HEK293 (cell line): ENCODE measurements at regions not wholly inside any gene's neighbourhood (a gene's known extent, or its start where the extent isn't known, plus 50 kb on each side); places are given as distances from the start of the nearest gene placed in this dataset.

Experiments
- CTCF ChIA-PET: fragments of 350-600 bp; formaldehyde crosslinking; extraction: SDS; loops from one replicate; lab custom pipeline; 2021; ENCODE audit warnings: antibody characterized with exemption; lab: Yijun Ruan, JAX
- POLR2A ChIA-PET: fragments of 300-600 bp; formaldehyde crosslinking; extraction: SDS; loops from one replicate; lab custom pipeline; 2020; ENCODE audit warnings: antibody characterized with exemption, inconsistent platforms; lab: Yijun Ruan, JAX
- H3K27ac ChIP-seq: fragments of 200-500 bp; sonication (Bioruptor generic); 2 replicates; pipeline ENCODE4 v1.5.1; 2014; ENCODE audit warnings: low read depth, low read length, control low read depth, inconsistent platforms; ENCODE audit errors: extremely low read depth
- H3K36me3 ChIP-seq, 2 experiments: fragments of 200-500 bp in 1 of 2; sonication (Bioruptor generic) in 1 of 2; 1 replicate in 1 of 2; 2 replicates in 1 of 2; pipeline ENCODE4 v1.5.1; 2014 to 2017; ENCODE audit warnings: inconsistent platforms in 2 of 2, low read length in 2 of 2; ENCODE audit not compliant: control insufficient read depth in 2 of 2, insufficient read depth in 1 of 2
- H3K4me1 ChIP-seq: fragments of 200-500 bp; sonication (Bioruptor generic); 2 replicates; pipeline ENCODE4 v1.5.1; 2014; ENCODE audit warnings: mild to moderate bottlenecking, low read length, inconsistent platforms; ENCODE audit not compliant: control insufficient read depth, insufficient read depth
- H3K4me3 ChIP-seq: 2 replicates; pipeline ENCODE4 v1.5.1; 2011; ENCODE audit warnings: low read depth, mild to moderate bottlenecking, control low read depth, low read length, moderate library complexity
- H3K9me3 ChIP-seq: fragments of 200-500 bp; sonication (Bioruptor generic); 2 replicates; pipeline ENCODE4 v1.5.1; 2014; ENCODE audit warnings: low read depth, low read length, inconsistent platforms; ENCODE audit not compliant: control insufficient read depth, insufficient read depth
- HOXC10 ChIP-seq: sonication (generic); formaldehyde crosslinking; IDR thresholded peaks from 2 replicates; pipeline ENCODE4 v1.8.1; 2023; ENCODE audit warnings: mild to moderate bottlenecking, missing genetic modification reagents
- KLF10 ChIP-seq: fragments of 450-650 bp; IDR thresholded peaks from 2 replicates; pipeline ENCODE4 v1.5.1; 2018; ENCODE audit warnings: missing biosample characterization, mild to moderate bottlenecking, missing genetic modification characterization
- KLF17 ChIP-seq: fragments of 450-650 bp; formaldehyde crosslinking; IDR thresholded peaks from 2 replicates; pipeline ENCODE4 v1.5.1; 2016; ENCODE audit warnings: missing biosample characterization, missing genetic modification characterization
- KLF9 ChIP-seq: fragments of 450-650 bp; formaldehyde crosslinking; IDR thresholded peaks from 2 replicates; pipeline ENCODE4 v1.5.1; 2016; ENCODE audit warnings: missing biosample characterization, missing genetic modification characterization, low read depth
- MYNN ChIP-seq: fragments of 450-650 bp; formaldehyde crosslinking; IDR thresholded peaks from 2 replicates; pipeline ENCODE4 v1.5.1; 2016; ENCODE audit warnings: missing biosample characterization, missing genetic modification characterization, borderline replicate concordance
- SALL2 ChIP-seq: fragments of 450-650 bp; formaldehyde crosslinking; IDR thresholded peaks from 2 replicates; pipeline ENCODE4 v1.5.0; 2017; ENCODE audit warnings: missing biosample characterization, mild to moderate bottlenecking, missing genetic modification characterization, borderline replicate concordance
- SETDB1 ChIP-seq: IDR thresholded peaks from one replicate; pipeline ENCODE4 v1.6.1; 2017; ENCODE audit warnings: mild to moderate bottlenecking, low read length, moderate library complexity, mixed read lengths; ENCODE audit not compliant: insufficient read length
- ZBTB11 ChIP-seq: fragments of 450-650 bp; formaldehyde crosslinking; conservative IDR thresholded peaks from 2 replicates; pipeline ENCODE4 v1.5.1; 2016; ENCODE audit warnings: low read depth, missing biosample characterization, missing genetic modification characterization
- ZBTB17 ChIP-seq: fragments of 450-650 bp; formaldehyde crosslinking; IDR thresholded peaks from 2 replicates; pipeline ENCODE4 v1.5.1; 2016; ENCODE audit warnings: missing biosample characterization, missing genetic modification characterization
- ZFHX2 ChIP-seq: fragments of 450-650 bp; formaldehyde crosslinking; conservative IDR thresholded peaks from 2 replicates; pipeline ENCODE4 v1.5.1; 2016; ENCODE audit warnings: missing biosample characterization, missing genetic modification characterization
- ZNF148 ChIP-seq: fragments of 450-650 bp; formaldehyde crosslinking; IDR thresholded peaks from 2 replicates; pipeline ENCODE4 v1.5.0; 2017; ENCODE audit warnings: missing biosample characterization, missing genetic modification characterization, borderline replicate concordance
- ZNF169 ChIP-seq: fragments of 450-650 bp; formaldehyde crosslinking; IDR thresholded peaks from 2 replicates; pipeline ENCODE4 v1.5.1; 2016; ENCODE audit warnings: missing biosample characterization, missing genetic modification characterization
- ZNF266 ChIP-seq: fragments of 450-650 bp; formaldehyde crosslinking; IDR thresholded peaks from 2 replicates; pipeline ENCODE4 v1.5.1; 2016; ENCODE audit warnings: missing biosample characterization, missing genetic modification characterization, low read depth
- ZNF394 ChIP-seq: fragments of 450-650 bp; formaldehyde crosslinking; IDR thresholded peaks from 2 replicates; pipeline ENCODE4 v1.5.1; 2016; ENCODE audit warnings: missing biosample characterization, missing genetic modification characterization, mild to moderate bottlenecking, moderate library complexity, borderline replicate concordance
- ZNF404 ChIP-seq: fragments of 450-650 bp; formaldehyde crosslinking; IDR thresholded peaks from 2 replicates; pipeline ENCODE4 v1.5.1; 2017; ENCODE audit warnings: missing biosample characterization, missing genetic modification characterization
- ZNF585B ChIP-seq: fragments of 450-650 bp; formaldehyde crosslinking; IDR thresholded peaks from 2 replicates; pipeline ENCODE4 v1.5.1; 2016; ENCODE audit warnings: missing biosample characterization, missing genetic modification characterization
- ZNF610 ChIP-seq: fragments of 450-650 bp; formaldehyde crosslinking; IDR thresholded peaks from 2 replicates; pipeline ENCODE4 v1.5.1; 2016; ENCODE audit warnings: missing biosample characterization, missing genetic modification characterization, borderline replicate concordance
- ZNF621 ChIP-seq: fragments of 450-650 bp; formaldehyde crosslinking; IDR thresholded peaks from 2 replicates; pipeline ENCODE4 v1.5.1; 2017; ENCODE audit warnings: missing biosample characterization, missing genetic modification characterization
- ZNF624 ChIP-seq: fragments of 450-650 bp; formaldehyde crosslinking; IDR thresholded peaks from 2 replicates; pipeline ENCODE4 v1.5.1; 2017; ENCODE audit warnings: missing biosample characterization, missing genetic modification characterization
- ZNF639 ChIP-seq: fragments of 450-650 bp; formaldehyde crosslinking; IDR thresholded peaks from 2 replicates; pipeline ENCODE4 v1.5.1; 2016; ENCODE audit warnings: missing biosample characterization, missing genetic modification characterization
- ZNF645 ChIP-seq: fragments of 450-650 bp; formaldehyde crosslinking; IDR thresholded peaks from 2 replicates; pipeline ENCODE4; 2016; ENCODE audit warnings: missing biosample characterization, missing genetic modification characterization
- ZNF660 ChIP-seq: fragments of 450-650 bp; IDR thresholded peaks from 2 replicates; pipeline ENCODE4 v1.5.1; 2018; ENCODE audit warnings: missing biosample characterization, mild to moderate bottlenecking, missing genetic modification characterization
- ZNF670 ChIP-seq: fragments of 450-650 bp; formaldehyde crosslinking; IDR thresholded peaks from 2 replicates; pipeline ENCODE4 v1.5.1; 2016; ENCODE audit warnings: missing biosample characterization, missing genetic modification characterization, low read depth
- ZNF677 ChIP-seq: fragments of 450-650 bp; IDR thresholded peaks from 2 replicates; pipeline ENCODE4 v1.5.0; 2018; ENCODE audit warnings: missing biosample characterization, mild to moderate bottlenecking, missing genetic modification characterization, moderate library complexity
- ZNF791 ChIP-seq: fragments of 450-650 bp; formaldehyde crosslinking; IDR thresholded peaks from 2 replicates; pipeline ENCODE4 v1.5.1; 2016; ENCODE audit warnings: missing biosample characterization, missing genetic modification characterization

GRCh38 chr1:198014355-198014754, 97.2 kb downstream of the LHX9 start:
- ChIA-PET POLR2A (no interaction called here), CTCF (no interaction called here)
- no peaks in the 10 kb centered on the region for H3K9me3 ChIP-seq
- no peak overlapping the region for H3K4me3 ChIP-seq
- H3K36me3 ChIP-seq: no peaks in the 10 kb centered on the region
- H3K4me1 ChIP-seq: no peaks in the 10 kb centered on the region
- H3K27ac ChIP-seq: no peak overlapping the region
- TF ChIP-seq ZNF610 (tag by site-specific recombination): no peak
- TF ChIP-seq ZNF148: no peak
- no peak for TF ChIP-seq KLF10 (tag by site-specific recombination)
- no peak for TF ChIP-seq ZNF404 (tag by site-specific recombination)
- TF ChIP-seq ZFHX2 (tag by site-specific recombination): no peak
- TF ChIP-seq ZNF621 (tag by site-specific recombination): no peak
- TF ChIP-seq KLF17 (tag by site-specific recombination): no peak
- no peak for TF ChIP-seq ZNF394 (tag by site-specific recombination)

- no peak for TF ChIP-seq KLF9 (tag by site-specific recombination)
- no peak for TF ChIP-seq ZNF639 (tag by site-specific recombination)
- TF ChIP-seq ZNF645 (tag by site-specific recombination): no peak
- no peak for TF ChIP-seq ZNF169 (tag by site-specific recombination)
- TF ChIP-seq ZNF585B (tag by site-specific recombination): no peak
- no peak for TF ChIP-seq ZBTB11 (tag by site-specific recombination)
- TF ChIP-seq ZBTB17 (tag by site-specific recombination): no peak
- no peak for TF ChIP-seq SALL2 (tag by site-specific recombination)
- no peak for TF ChIP-seq ZNF791 (tag by site-specific recombination)
- TF ChIP-seq ZNF660 (tag by site-specific recombination): no peak
- TF ChIP-seq ZNF677 (tag by site-specific recombination): no peak
- no peak for TF ChIP-seq MYNN (tag by site-specific recombination)
- TF ChIP-seq HOXC10 (CRISPR knock-in tag): no peak
- TF ChIP-seq ZNF266 (tag by site-specific recombination): no peak
- TF ChIP-seq ZNF670 (tag by site-specific recombination): no peak
- TF ChIP-seq SETDB1: no peak
- TF ChIP-seq ZNF624 (tag by site-specific recombination): no peak
- POLR2A ChIA-PET: no interaction called here
- Histone ChIP-seq H3K9me3 (no peaks in the 10 kb centered on the region), H3K36me3 (no peaks in the 10 kb centered on the region), H3K4me3 (no peak overlapping the region), H3K4me1 (no peaks in the 10 kb centered on the region), H3K27ac (no peak overlapping the region)
- CTCF ChIA-PET: interaction anchor here (0.7 to 1.0 kb wide), 2 partner anchors 78 to 100 kb away, joined by 3 read pairs; no protein-coding TSS in a partner anchor
These were observed 98.1 kb downstream of the LHX9 start for GRCh38 chr1:198015309-198015708.
